Activated naive CD4-positive, alpha-beta T cell treated with Interleukin-2 at 50 U/mL for 16 hours (primary cell): ENCODE measurements at regions not wholly inside any gene's neighbourhood (a gene's known extent, or its start where the extent isn't known, plus 50 kb on each side); places are given as distances from the start of the nearest gene placed in this dataset.

Source experiments
- DNase-seq: peaks from one replicate; pipeline ENCODE4 v3.0.0-alpha.2; 2020

DNA sequence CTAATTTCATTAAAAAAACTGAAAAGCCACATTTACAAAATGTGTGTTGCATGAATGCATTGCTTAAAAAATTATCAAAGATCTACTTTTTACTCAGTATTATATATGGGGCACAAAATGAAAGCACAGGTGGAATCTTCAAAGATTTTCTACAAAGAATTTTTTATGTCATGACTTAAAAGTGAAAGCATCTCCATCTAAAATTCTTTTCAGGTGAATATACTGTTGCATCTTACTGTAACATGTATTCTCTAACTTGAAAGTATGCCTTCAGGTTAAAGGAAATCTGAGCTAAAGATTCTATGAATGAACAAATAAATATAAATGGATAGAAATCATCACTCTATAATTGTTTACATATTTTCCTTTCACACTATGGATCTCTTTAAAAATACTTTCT lies 66.8 kb upstream of the WDR75 start:
- DNase-seq, result no peak

DNA sequence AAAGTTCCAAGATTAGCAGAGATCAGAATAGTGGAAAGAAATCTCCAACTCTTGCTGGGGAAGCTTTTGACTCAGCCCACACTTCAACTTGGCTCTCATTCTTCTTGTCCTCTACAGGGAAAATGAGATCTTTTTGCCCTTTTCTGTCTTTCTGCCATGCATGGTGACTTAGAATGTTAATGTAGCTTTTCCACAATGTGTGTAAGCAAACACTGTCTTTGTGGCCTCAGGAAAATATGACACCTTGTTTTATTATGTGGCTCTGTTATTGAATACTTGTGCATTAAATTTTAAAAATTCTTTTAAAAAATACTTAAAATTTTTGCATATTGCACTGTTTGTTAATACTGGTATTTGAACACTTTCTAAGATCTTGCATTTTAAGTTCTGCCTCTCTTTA lies 65.4 kb upstream of the WDR75 start:
- DNase-seq, result no peak

DNA sequence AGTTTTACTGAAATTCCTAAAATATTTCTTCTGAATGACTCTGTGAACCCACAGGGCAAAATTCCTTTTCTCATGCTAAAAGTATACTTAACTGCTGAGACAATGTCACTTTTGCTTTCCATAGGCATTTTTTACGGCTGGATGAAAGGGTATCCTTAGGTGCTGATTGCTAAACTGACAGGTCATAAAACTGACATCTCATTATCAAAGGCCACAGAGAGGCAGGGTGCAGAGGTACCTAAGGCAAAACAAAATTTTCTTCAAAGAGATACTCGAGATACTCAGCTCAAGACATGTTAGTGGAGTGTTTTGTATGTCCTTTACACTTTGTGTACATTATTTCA lies 62.0 kb upstream of the WDR75 start:
- no peak for DNase-seq

- no peak for DNase-seq
Observed at GRCh38 chr2:189379731-189380261, 61.5 kb upstream of the WDR75 start.

GRCh38 chr2:189382668-189383067 lies 58.6 kb upstream of the WDR75 start:
- DNase-seq, result no peak

DNA sequence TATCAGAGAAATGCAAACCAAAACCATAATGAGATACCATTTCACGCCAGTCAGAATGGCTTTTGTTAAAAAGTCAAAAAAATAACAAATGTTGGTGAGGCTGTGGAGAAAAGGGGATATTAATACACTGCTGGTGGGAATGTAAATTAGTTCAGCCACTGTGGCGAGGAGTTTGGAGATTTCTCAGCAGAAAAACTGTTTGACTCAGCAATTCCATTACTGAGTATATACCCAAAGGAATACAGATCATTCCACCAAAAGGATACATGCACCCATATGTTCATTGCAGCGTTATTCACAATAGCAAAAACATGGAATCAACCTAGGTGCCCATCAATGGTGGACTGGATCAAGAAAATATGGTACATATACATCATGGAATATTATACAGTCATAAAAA lies 54.5 kb upstream of the WDR75 start:
- no peak for DNase-seq

- no peak for DNase-seq
Observed at GRCh38 chr2:189391201-189391600, 50.1 kb upstream of the WDR75 start.
